Heart right ventricle (tissue), 16 donors: ENCODE measurements at regions not wholly inside any gene's neighbourhood (a gene's known extent, or its start where the extent isn't known, plus 50 kb on each side); places are given as distances from the start of the nearest gene placed in this dataset.

Experiments used
- ATAC-seq, 8 donors: fragments of 200-7000 bp; cut with Tn5 transposase; one replicate each; pipeline ENCODE4 v1.9.1; 2020; ENCODE audit warnings: mild to moderate bottlenecking in 8 of 8, moderate library complexity in 8 of 8, moderate number of reproducible peaks in 1 of 8
- DNase-seq, 2 donors: peaks; one replicate each; pipeline ENCODE4 v3.0.0-alpha.2; 2020
- H3K27ac ChIP-seq, 10 donors: fragments of 200-600 bp; sonication (generic) in 2 of 10; one replicate each; pipeline versions ENCODE4 v1.5.0 to v1.8.0; 2020 to 2022; ENCODE audit warnings: mild to moderate bottlenecking in 3 of 10
- H3K27me3 ChIP-seq, 7 donors: fragments of 200-600 bp; one replicate each; pipeline ENCODE4 v1.8.0; 2021 to 2022; ENCODE audit warnings: mild to moderate bottlenecking in 2 of 7
- H3K36me3 ChIP-seq, 9 donors: fragments of 200-600 bp; sonication (generic) in 1 of 9; one replicate each; pipeline versions ENCODE4 v1.5.0 to v1.8.0; 2020 to 2022; ENCODE audit warnings: mild to moderate bottlenecking in 2 of 9
- H3K4me1 ChIP-seq, 9 donors: fragments of 200-600 bp; sonication (generic) in 1 of 9; one replicate each; pipeline versions ENCODE4 v1.5.0 to v1.8.0; 2020 to 2022; ENCODE audit warnings: mild to moderate bottlenecking in 4 of 9
- H3K4me3 ChIP-seq, 10 donors: fragments of 200-600 bp; sonication (generic) in 2 of 10; one replicate each; pipeline versions ENCODE4 v1.5.0 to v1.8.0; 2020 to 2022; ENCODE audit warnings: mild to moderate bottlenecking in 7 of 10, moderate library complexity in 2 of 10
- H3K9me3 ChIP-seq, 11 donors: fragments of 200-600 bp in 10 of 11; sonication (generic) in 2 of 11; one replicate each; pipeline versions ENCODE4 v1.5.0 to v1.8.0; 2013 to 2022; ENCODE audit warnings: mild to moderate bottlenecking in 2 of 11, control low read depth in 1 of 11, moderate library complexity in 1 of 11
- CTCF ChIP-seq, 9 donors: fragments of 200-600 bp; sonication (generic) in 2 of 9; IDR thresholded peaks; one replicate each; pipeline versions ENCODE4 v1.5.0 to v1.8.0; 2021 to 2022; ENCODE audit warnings: antibody characterized with exemption in 9 of 9, mild to moderate bottlenecking in 5 of 9, moderate library complexity in 1 of 9
- WGBS, 2 donors: extraction: QIAGEN DNeasy Blood & Tissue Kit; methylation state at CpG; one replicate each; pipeline ENCODE4 v1.1.7; 2013; ENCODE audit warnings: inconsistent platforms in 1 of 2; 5-methylcytosine and 5-hydroxymethylcytosine counted together
- intact Hi-C, 10 donors: fragments of 100-400 bp; cut with DNase I; formaldehyde crosslinking; loops; one replicate each; pipeline versions ENCODE4 v1.11.1 to v1.14.2; 2022
- donor health status: Arrhythmogenic right ventricular cardiomyopathy.
- donor health status: ischemic (EF 13 %, LVEDD 7.1; RV severe dilation, severe dysfunction).
- donor health status: healthy with polysubstance abuse.
- donor health status: DM: no; HTN: yes; CAD: no.
- donor health status: DM: no; HTN: no; CAD: no.
- donor health status: ischemic (EF 25% LVEDD 6.9; RV normal size, moderate dysfunction).
- donor health status: ischemic (EF 25% LVEDD 5.7; RV mildly dilated, moderate dysfunction).
- donor health status: healthy.
- donor health status: DM: yes; HTN: yes; CAD: no.
- donor health status: Ischemic cardiomyopathy.
- donor health status: ischemic (EF 35%, LVEDD 5.7; RV mildly dilated, moderate dysfunction).
- donor health status: nonischemic (EF 11% LVEDD 7.7; RV severe dilation, severe dysfunction).
- donor health status: DM: yes; HTN: yes; CAD: no.
- donor health status: PGD.
- donor health status: ischemic (EF 29% LVEDD 5.4; RV normal size, mild dysfunction).
- donor health status: nonischemic (EF 23%, LVEDD 6.1; RV moderate dilation, normal function).

DNA sequence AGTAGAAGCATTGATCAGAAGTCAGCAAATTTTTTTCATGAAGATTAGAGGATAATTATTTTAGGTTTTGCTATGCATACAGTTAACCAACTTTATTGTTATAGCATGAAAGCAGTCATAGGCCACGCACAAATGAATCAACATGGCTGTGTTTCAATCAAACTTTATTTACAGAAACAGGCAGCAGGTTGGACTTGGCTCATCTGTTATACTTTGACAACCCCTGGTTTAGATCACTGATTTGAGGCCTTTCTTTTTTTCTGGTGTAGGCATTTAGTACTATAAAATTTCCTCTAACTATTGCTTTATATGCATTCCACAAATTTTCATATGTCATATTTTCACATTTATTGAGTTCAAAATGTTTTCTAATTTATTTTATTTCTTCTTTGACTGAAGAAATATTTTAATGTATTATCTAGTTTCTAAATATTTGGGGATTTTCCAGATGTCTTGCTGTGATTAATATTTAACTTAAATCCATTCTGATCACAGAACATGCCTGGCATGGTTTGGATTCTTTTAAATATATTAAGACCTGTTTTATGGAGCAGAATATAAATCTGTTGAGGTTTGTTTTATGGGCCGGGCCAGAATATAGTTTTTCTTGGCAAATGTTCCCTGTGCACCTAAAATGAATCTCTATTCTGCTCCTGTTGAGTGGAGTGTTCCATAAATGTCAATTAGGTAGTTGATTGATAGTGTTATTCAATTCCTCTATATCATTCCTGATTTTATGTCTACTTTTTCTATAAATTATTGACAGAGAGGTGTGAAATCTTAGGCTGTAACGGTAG is 116.3 kb upstream of the KLHL29 start:
- H3K27ac ChIP-seq = no peak overlapping the region
- WGBS, 2 donors = 76 to 85% methylated on average over 3 of the region's 3 CpGs
- no peak overlapping the region for H3K4me3 ChIP-seq
- H3K4me1 ChIP-seq = peaks cover 0 to 4% (median 0%) of the 10 kb centered on the region in 9 donors
- intact Hi-C loops = no loop called here
- DNase-seq = no peak
- no peak for TF ChIP-seq CTCF (IDR thresholded peaks at IDR 0.05)
- no peaks in the 10 kb centered on the region for H3K36me3 ChIP-seq
- H3K9me3 ChIP-seq = no peaks in the 10 kb centered on the region
- no peak for ATAC-seq
- H3K27me3 ChIP-seq = peaks cover 0 to 3% (median 0%) of the 10 kb centered on the region in 7 donors

DNA sequence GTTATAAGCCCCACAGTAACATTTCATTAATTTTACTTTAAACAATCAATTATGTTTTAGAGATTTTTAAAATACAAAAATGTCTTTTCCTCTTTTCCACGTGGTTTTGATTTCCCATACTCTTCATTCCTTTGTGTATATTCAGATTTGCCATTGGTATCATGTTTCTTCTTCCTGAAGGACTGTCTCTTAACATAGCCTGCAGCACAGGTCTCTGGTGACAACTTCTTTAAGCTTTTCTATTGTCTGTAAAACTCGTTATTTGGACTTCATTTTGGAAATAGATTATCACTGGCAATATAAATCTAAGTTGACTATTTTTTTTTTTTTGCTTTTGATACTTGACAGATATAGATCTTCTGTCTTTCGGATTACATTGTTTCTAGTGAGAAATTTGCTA is 115.2 kb upstream of the KLHL29 start:
- 60 to 65% methylated on average over 3 of the region's 3 CpGs for WGBS, 2 donors
- ATAC-seq (no peak), DNase-seq (no peak)
- Histone ChIP-seq H3K27ac (no peak overlapping the region), H3K9me3 (no peaks in the 10 kb centered on the region), H3K4me1 (peaks cover 0 to 4% (median 0%) of the 10 kb centered on the region in 9 donors), H3K27me3 (peaks cover 0 to 3% (median 0%) of the 10 kb centered on the region in 7 donors), H3K4me3 (no peak overlapping the region), H3K36me3 (no peaks in the 10 kb centered on the region)
- no peak for TF ChIP-seq CTCF (IDR thresholded peaks at IDR 0.05)
- intact Hi-C loops = no loop called here

- no peak for DNase-seq
- H3K27ac ChIP-seq = no peak overlapping the region
- peaks cover 0 to 3% (median 0%) of the 10 kb centered on the region in 7 donors for H3K27me3 ChIP-seq
- no peaks in the 10 kb centered on the region for H3K36me3 ChIP-seq
- no peak for ATAC-seq
- intact Hi-C loops = no loop called here
- H3K9me3 ChIP-seq = no peaks in the 10 kb centered on the region
- TF ChIP-seq CTCF (IDR thresholded peaks at IDR 0.05) = no peak
- no peak overlapping the region for H3K4me3 ChIP-seq
- H3K4me1 ChIP-seq = peaks cover 0 to 4% (median 0%) of the 10 kb centered on the region in 9 donors
- 78 to 84% methylated on average over 1 of the region's 1 CpG for WGBS, 2 donors
Measured at GRCh38 chr2:23270810-23271209, 114.2 kb upstream of the KLHL29 start.

GRCh38 chr2:23271230-23271629 is 113.7 kb upstream of the KLHL29 start:
- peaks cover 0 to 4% (median 0%) of the 10 kb centered on the region in 9 donors for H3K4me1 ChIP-seq
- intact Hi-C loops = no loop called here
- no peak for TF ChIP-seq CTCF (IDR thresholded peaks at IDR 0.05)
- peak in 1 of 8 donors; percentile 51 for ATAC-seq
- no peaks in the 10 kb centered on the region for H3K36me3 ChIP-seq
- no peaks in the 10 kb centered on the region for H3K9me3 ChIP-seq
- no peak overlapping the region for H3K27ac ChIP-seq
- no peak overlapping the region for H3K4me3 ChIP-seq
- peaks cover 0 to 5% (median 0%) of the 10 kb centered on the region in 7 donors for H3K27me3 ChIP-seq
- WGBS, 2 donors = 64 to 84% methylated on average over 4 of the region's 4 CpGs
- no peak for DNase-seq
